Neutrophil (primary cell): ENCODE measurements at regions not wholly inside any gene's neighbourhood (a gene's known extent, or its start where the extent isn't known, plus 50 kb on each side); places are given as distances from the start of the nearest gene placed in this dataset.

ENCODE experiments used
- H3K27ac ChIP-seq: fragments of 200-600 bp; sonication (generic); 2 replicates; pipeline ENCODE4 v1.5.1; 2016; ENCODE audit warnings: mild to moderate bottlenecking, moderate library complexity
- H3K27me3 ChIP-seq: fragments of 200-600 bp; sonication (generic); 2 replicates; pipeline ENCODE4 v1.6.0; 2016; ENCODE audit warnings: mild to moderate bottlenecking
- H3K36me3 ChIP-seq: fragments of 200-600 bp; sonication (generic); 2 replicates; pipeline ENCODE4 v1.5.1; 2017
- H3K4me1 ChIP-seq, 2 experiments: fragments of 200-600 bp in 1 of 2; sonication (generic) in 1 of 2; 1 replicate in 1 of 2; 2 replicates in 1 of 2; pipeline versions ENCODE4 v1.5.1 to v1.6.1; 2013 to 2016; ENCODE audit warnings: low read depth in 1 of 2, low read length in 1 of 2, mild to moderate bottlenecking in 1 of 2, moderate library complexity in 1 of 2; ENCODE audit not compliant: control insufficient read depth in 1 of 2, insufficient read depth in 1 of 2
- H3K4me3 ChIP-seq, 2 experiments: fragments of 200-600 bp in 1 of 2; sonication (generic) in 1 of 2; 1 replicate in 1 of 2; 2 replicates in 1 of 2; pipeline ENCODE4 v1.5.1; 2013 to 2016; ENCODE audit warnings: low read depth in 1 of 2, low read length in 1 of 2, mild to moderate bottlenecking in 1 of 2, moderate library complexity in 1 of 2
- H3K9me3 ChIP-seq: fragments of 200-600 bp; sonication (generic); 2 replicates; pipeline ENCODE4 v1.5.1; 2016
- TF ChIP-seq, protein P1 (sequence below): fragments of 200-600 bp; sonication (generic); IDR thresholded peaks from 2 replicates; pipeline ENCODE4 v1.5.1; 2016; ENCODE audit warnings: antibody characterized with exemption

GRCh38 chr2:36271266-36271665 is 84.3 kb upstream of the CRIM1 start:
- Histone ChIP-seq H3K4me1 (no peaks in the 10 kb centered on the region), H3K36me3 (no peaks in the 10 kb centered on the region), H3K27me3 (no peaks in the 10 kb centered on the region), H3K9me3 (no peaks in the 10 kb centered on the region), H3K4me3 (no peak overlapping the region), H3K27ac (no peak overlapping the region)
- TF ChIP-seq, protein P1, sequence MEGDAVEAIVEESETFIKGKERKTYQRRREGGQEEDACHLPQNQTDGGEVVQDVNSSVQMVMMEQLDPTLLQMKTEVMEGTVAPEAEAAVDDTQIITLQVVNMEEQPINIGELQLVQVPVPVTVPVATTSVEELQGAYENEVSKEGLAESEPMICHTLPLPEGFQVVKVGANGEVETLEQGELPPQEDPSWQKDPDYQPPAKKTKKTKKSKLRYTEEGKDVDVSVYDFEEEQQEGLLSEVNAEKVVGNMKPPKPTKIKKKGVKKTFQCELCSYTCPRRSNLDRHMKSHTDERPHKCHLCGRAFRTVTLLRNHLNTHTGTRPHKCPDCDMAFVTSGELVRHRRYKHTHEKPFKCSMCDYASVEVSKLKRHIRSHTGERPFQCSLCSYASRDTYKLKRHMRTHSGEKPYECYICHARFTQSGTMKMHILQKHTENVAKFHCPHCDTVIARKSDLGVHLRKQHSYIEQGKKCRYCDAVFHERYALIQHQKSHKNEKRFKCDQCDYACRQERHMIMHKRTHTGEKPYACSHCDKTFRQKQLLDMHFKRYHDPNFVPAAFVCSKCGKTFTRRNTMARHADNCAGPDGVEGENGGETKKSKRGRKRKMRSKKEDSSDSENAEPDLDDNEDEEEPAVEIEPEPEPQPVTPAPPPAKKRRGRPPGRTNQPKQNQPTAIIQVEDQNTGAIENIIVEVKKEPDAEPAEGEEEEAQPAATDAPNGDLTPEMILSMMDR = no peak

DNA sequence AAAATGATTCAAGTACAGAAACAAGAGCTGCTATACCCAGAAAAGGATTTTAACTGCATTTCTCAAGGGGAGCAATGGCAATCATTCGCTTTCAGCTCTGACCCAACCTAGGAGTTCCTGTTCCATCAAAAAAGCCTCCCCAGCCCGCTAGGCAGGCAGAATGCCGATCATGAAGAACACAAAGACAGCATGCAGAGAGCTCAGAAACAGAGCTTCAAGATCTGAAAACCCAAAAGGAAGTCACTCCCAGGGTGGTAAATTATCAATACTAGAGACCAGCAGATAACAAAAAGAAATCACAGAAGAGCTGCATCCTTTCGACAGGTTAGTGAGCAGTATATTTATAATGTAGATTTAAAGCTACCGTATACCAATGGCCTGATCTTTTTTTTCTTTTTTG is 84.8 kb upstream of the CRIM1 start:
- H3K27me3 ChIP-seq = no peaks in the 10 kb centered on the region
- no peaks in the 10 kb centered on the region for H3K4me1 ChIP-seq
- no peaks in the 10 kb centered on the region for H3K9me3 ChIP-seq
- TF ChIP-seq, protein P1 = no peak
- H3K36me3 ChIP-seq = no peaks in the 10 kb centered on the region
- H3K4me3 ChIP-seq = no peak overlapping the region
- H3K27ac ChIP-seq = no peak overlapping the region

GRCh38 chr2:36267194-36267593 is 88.4 kb upstream of the CRIM1 start:
- Histone ChIP-seq H3K4me3 (no peak overlapping the region), H3K27me3 (no peaks in the 10 kb centered on the region), H3K36me3 (no peaks in the 10 kb centered on the region), H3K27ac (no peak overlapping the region), H3K4me1 (no peaks in the 10 kb centered on the region), H3K9me3 (no peaks in the 10 kb centered on the region)
- TF ChIP-seq, protein P1 = no peak

DNA sequence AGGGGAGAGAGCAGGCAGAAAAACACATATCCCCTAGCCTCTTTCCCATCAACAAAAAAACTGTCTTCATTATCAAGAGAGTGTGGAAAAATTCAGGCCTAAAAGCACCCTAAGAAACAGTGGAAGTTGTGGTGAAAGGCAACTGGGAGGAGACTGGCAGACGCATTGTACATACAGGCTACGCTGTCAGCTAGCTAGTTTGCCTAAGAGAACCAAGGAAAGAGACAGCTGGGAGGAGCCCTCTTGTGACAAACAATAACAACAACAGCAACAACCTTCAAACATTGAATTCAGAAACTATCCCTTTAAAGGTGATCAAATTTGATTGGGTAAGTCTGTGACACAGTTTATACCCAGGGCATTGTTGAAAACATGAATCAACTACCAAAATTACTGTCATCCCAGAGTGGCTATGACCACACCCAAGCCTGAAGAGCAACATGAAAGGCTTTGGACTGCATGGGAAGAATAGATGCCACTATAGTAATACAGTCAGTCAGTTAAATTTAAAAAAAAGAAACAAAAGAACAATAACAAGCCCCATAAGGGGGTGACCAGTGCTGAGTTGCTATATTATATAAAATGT is 88.9 kb upstream of the CRIM1 start:
- H3K9me3 ChIP-seq = no peaks in the 10 kb centered on the region
- H3K27ac ChIP-seq = no peak overlapping the region
- no peaks in the 10 kb centered on the region for H3K36me3 ChIP-seq
- H3K4me3 ChIP-seq = no peak overlapping the region
- no peaks in the 10 kb centered on the region for H3K27me3 ChIP-seq
- H3K4me1 ChIP-seq = no peaks in the 10 kb centered on the region
- TF ChIP-seq, protein P1 = no peak

GRCh38 chr2:36262581-36262980 is 93.0 kb upstream of the CRIM1 start:
- Histone ChIP-seq H3K27ac (no peak overlapping the region), H3K36me3 (no peaks in the 10 kb centered on the region), H3K27me3 (no peaks in the 10 kb centered on the region), H3K9me3 (no peaks in the 10 kb centered on the region), H3K4me3 (no peak overlapping the region), H3K4me1 (no peaks in the 10 kb centered on the region)
- TF ChIP-seq, protein P1 = no peak

GRCh38 chr2:36255863-36256262 is 99.7 kb upstream of the CRIM1 start:
- TF ChIP-seq, protein P1 = no peak
- Histone ChIP-seq H3K36me3 (no peaks in the 10 kb centered on the region), H3K4me3 (no peak overlapping the region), H3K27ac (no peak overlapping the region), H3K27me3 (no peaks in the 10 kb centered on the region), H3K4me1 (no peaks in the 10 kb centered on the region), H3K9me3 (no peaks in the 10 kb centered on the region)
